H1 (cell line): ENCODE measurements at regions not wholly inside any gene's neighbourhood (a gene's known extent, or its start where the extent isn't known, plus 50 kb on each side); places are given as distances from the start of the nearest gene placed in this dataset.

ENCODE experiments used
- BCL11A ChIP-seq, 2 experiments: IDR thresholded peaks; one replicate each; pipeline ENCODE4 v1.6.1; 2011; ENCODE audit warnings: low read depth in 2 of 2, low read length in 2 of 2, mild to moderate bottlenecking in 2 of 2
- RAD21 ChIP-seq, 2 experiments: IDR thresholded peaks in 1 of 2; conservative IDR thresholded peaks in 1 of 2; 2 replicates each; pipeline ENCODE4 v1.6.1; 2011; ENCODE audit warnings: low read depth in 2 of 2, low read length in 2 of 2, improper control_type of control experiment in 1 of 2, inconsistent platforms in 1 of 2, mild to moderate bottlenecking in 1 of 2, moderate library complexity in 1 of 2
- TAF7 ChIP-seq: optimal IDR thresholded peaks from 2 replicates; pipeline ENCODE3; 2011; ENCODE audit warnings: low read depth, mild to moderate bottlenecking, inconsistent platforms, low read length, moderate library complexity, borderline replicate concordance

- TF ChIP-seq RAD21 (IDR thresholded peaks at IDR 0.05 in 1 of 2, conservative IDR thresholded peaks at IDR 0.05 in 1 of 2; ENCODE audit: low read depth in 2 of 2, low read length in 2 of 2) = no peak
- TF ChIP-seq TAF7 = no peak
- TF ChIP-seq BCL11A (IDR thresholded peaks at IDR 0.05; ENCODE audit: low read depth in 2 of 2, low read length in 2 of 2) = no peak
- TF ChIP-seq, all 59 proteins: peak for 0
These were observed 258.2 kb downstream of the SOX2 start (continued) for GRCh38 chr3:181969925-181970324.
